ENCODE measurements at regions not wholly inside any gene's neighbourhood (a gene's known extent, or its start where the extent isn't known, plus 50 kb on each side); places are given as distances from the start of the nearest gene placed in this dataset.
"Not testable (repeated sequence)": the region's sequence is repeated elsewhere in the genome, so short reads cannot be mapped to it uniquely, and the experiment has no call there.

GRCh38 chr12:25366122-25366521 is 115.4 kb upstream of the KRAS start:
- TF ChIP-seq SUZ12 (IDR thresholded peaks at IDR 0.05; ENCODE audit: extremely low read depth, insufficient read depth, insufficient read length) = no peak
- no peak for TF ChIP-seq YY1 (IDR thresholded peaks at IDR 0.05; ENCODE audit: insufficient read depth, insufficient read length)
- TF ChIP-seq ZNF274 (IDR thresholded peaks at IDR 0.05; ENCODE audit: low read depth, low read length) = no peak
- H3K4me1 ChIP-seq (ENCODE audit: insufficient read depth, insufficient read length) = no peaks in the 10 kb centered on the region
- no peak for DNase-seq (ENCODE audit: low read depth, low spot score)
- no peak overlapping the region for H3K9ac ChIP-seq (ENCODE audit: insufficient read length, low read depth)
- no peaks in the 10 kb centered on the region for H3K36me3 ChIP-seq (ENCODE audit: insufficient read depth, insufficient read length, low read length)
- H3K4me3 ChIP-seq (ENCODE audit: insufficient read length, low read depth) = no peak overlapping the region
- H3K27me3 ChIP-seq (ENCODE audit: insufficient read depth, insufficient read length) = no peaks in the 10 kb centered on the region
- H3K9me3 ChIP-seq (ENCODE audit: insufficient read depth, low read length) = peaks cover 16% of the 10 kb centered on the region

- no peaks in the 10 kb centered on the region for H3K36me3 ChIP-seq (ENCODE audit: insufficient read depth, insufficient read length, low read length)
- H3K9ac ChIP-seq (ENCODE audit: insufficient read length, low read depth) = no peak overlapping the region
- no peaks in the 10 kb centered on the region for H3K27me3 ChIP-seq (ENCODE audit: insufficient read depth, insufficient read length)
- TF ChIP-seq YY1 (IDR thresholded peaks at IDR 0.05; ENCODE audit: insufficient read depth, insufficient read length) (no peak), SUZ12 (IDR thresholded peaks at IDR 0.05; ENCODE audit: extremely low read depth, insufficient read depth, insufficient read length) (no peak), ZNF274 (IDR thresholded peaks at IDR 0.05; ENCODE audit: low read depth, low read length) (no peak)
- no peak overlapping the region for H3K4me3 ChIP-seq (ENCODE audit: insufficient read length, low read depth)
- H3K4me1 ChIP-seq (ENCODE audit: insufficient read depth, insufficient read length) = no peaks in the 10 kb centered on the region
- no peak for DNase-seq (ENCODE audit: low read depth, low spot score)
- H3K9me3 ChIP-seq (ENCODE audit: insufficient read depth, low read length) = peaks cover 16% of the 10 kb centered on the region
Observed at GRCh38 chr12:25365340-25365730, 114.6 kb upstream of the KRAS start.

GRCh38 chr12:25364529-25365339 is 114.0 kb upstream of the KRAS start:
- Histone ChIP-seq H3K36me3 (ENCODE audit: insufficient read depth, insufficient read length, low read length) (no peaks in the 10 kb centered on the region), H3K4me3 (ENCODE audit: insufficient read length, low read depth) (no peak overlapping the region), H3K27me3 (ENCODE audit: insufficient read depth, insufficient read length) (no peaks in the 10 kb centered on the region), H3K4me1 (ENCODE audit: insufficient read depth, insufficient read length) (no peaks in the 10 kb centered on the region), H3K9me3 (ENCODE audit: insufficient read depth, low read length) (peaks cover 16% of the 10 kb centered on the region), H3K9ac (ENCODE audit: insufficient read length, low read depth) (no peak overlapping the region)
- TF ChIP-seq YY1 (IDR thresholded peaks at IDR 0.05; ENCODE audit: insufficient read depth, insufficient read length) = no peak
- no peak for TF ChIP-seq ZNF274 (IDR thresholded peaks at IDR 0.05; ENCODE audit: low read depth, low read length)
- no peak for TF ChIP-seq SUZ12 (IDR thresholded peaks at IDR 0.05; ENCODE audit: extremely low read depth, insufficient read depth, insufficient read length)
- DNase-seq (ENCODE audit: low read depth, low spot score) = peak; percentile 75

- no peak for DNase-seq (ENCODE audit: low read depth, low spot score)
- H3K9me3 ChIP-seq (ENCODE audit: insufficient read depth, low read length) = no peaks in the 10 kb centered on the region
- no peaks in the 10 kb centered on the region for H3K4me1 ChIP-seq (ENCODE audit: insufficient read depth, insufficient read length)
- H3K27me3 ChIP-seq (ENCODE audit: insufficient read depth, insufficient read length) = no peaks in the 10 kb centered on the region
- H3K36me3 ChIP-seq (ENCODE audit: insufficient read depth, insufficient read length, low read length) = no peaks in the 10 kb centered on the region
- no peak overlapping the region for H3K4me3 ChIP-seq (ENCODE audit: insufficient read length, low read depth)
- no peak for TF ChIP-seq ZNF274 (IDR thresholded peaks at IDR 0.05; ENCODE audit: low read depth, low read length)
- TF ChIP-seq SUZ12 (IDR thresholded peaks at IDR 0.05; ENCODE audit: extremely low read depth, insufficient read depth, insufficient read length) = no peak
- TF ChIP-seq YY1 (IDR thresholded peaks at IDR 0.05; ENCODE audit: insufficient read depth, insufficient read length) = no peak
- no peak overlapping the region for H3K9ac ChIP-seq (ENCODE audit: insufficient read length, low read depth)
Observed at GRCh38 chr12:25362646-25363045, 111.9 kb upstream of the KRAS start.

GRCh38 chr12:25361511-25361910 is 110.8 kb upstream of the KRAS start:
- DNase-seq (ENCODE audit: low read depth, low spot score) = no peak
- H3K9me3 ChIP-seq (ENCODE audit: insufficient read depth, low read length) = no peaks in the 10 kb centered on the region
- TF ChIP-seq YY1 (IDR thresholded peaks at IDR 0.05; ENCODE audit: insufficient read depth, insufficient read length) (no peak), SUZ12 (IDR thresholded peaks at IDR 0.05; ENCODE audit: extremely low read depth, insufficient read depth, insufficient read length) (no peak)
- H3K4me3 ChIP-seq (ENCODE audit: insufficient read length, low read depth) = no peak overlapping the region
- no peaks in the 10 kb centered on the region for H3K36me3 ChIP-seq (ENCODE audit: insufficient read depth, insufficient read length, low read length)
- no peaks in the 10 kb centered on the region for H3K4me1 ChIP-seq (ENCODE audit: insufficient read depth, insufficient read length)
- no peak overlapping the region for H3K9ac ChIP-seq (ENCODE audit: insufficient read length, low read depth)
- H3K27me3 ChIP-seq (ENCODE audit: insufficient read depth, insufficient read length) = no peaks in the 10 kb centered on the region

GRCh38 chr12:25357595-25357994 is 106.9 kb upstream of the KRAS start:
- DNase-seq (ENCODE audit: low read depth, low spot score) = no peak
- Histone ChIP-seq H3K27me3 (ENCODE audit: insufficient read depth, insufficient read length) (no peaks in the 10 kb centered on the region), H3K36me3 (ENCODE audit: insufficient read depth, insufficient read length, low read length) (no peaks in the 10 kb centered on the region), H3K9ac (ENCODE audit: insufficient read length, low read depth) (no peak overlapping the region), H3K4me3 (ENCODE audit: insufficient read length, low read depth) (no peak overlapping the region), H3K9me3 (ENCODE audit: insufficient read depth, low read length) (no peaks in the 10 kb centered on the region), H3K4me1 (ENCODE audit: insufficient read depth, insufficient read length) (no peaks in the 10 kb centered on the region)
- TF ChIP-seq SUZ12 (IDR thresholded peaks at IDR 0.05; ENCODE audit: extremely low read depth, insufficient read depth, insufficient read length) (no peak), ZNF274 (IDR thresholded peaks at IDR 0.05; ENCODE audit: low read depth, low read length) (no peak)

GRCh38 chr12:25352942-25353341 is 102.2 kb upstream of the KRAS start:
- not testable (repeated sequence) for H3K36me3 ChIP-seq (ENCODE audit: insufficient read depth, insufficient read length, low read length); H3K4me1 ChIP-seq (ENCODE audit: insufficient read depth, insufficient read length); H3K27me3 ChIP-seq (ENCODE audit: insufficient read depth, insufficient read length); H3K4me3 ChIP-seq (ENCODE audit: insufficient read length, low read depth); DNase-seq (ENCODE audit: low read depth, low spot score); H3K9me3 ChIP-seq (ENCODE audit: insufficient read depth, low read length); H3K9ac ChIP-seq (ENCODE audit: insufficient read length, low read depth)

Measured in NT2/D1 (cell line).